ENCODE measurements at regions not wholly inside any gene's neighbourhood (a gene's known extent, or its start where the extent isn't known, plus 50 kb on each side); places are given as distances from the start of the nearest gene placed in this dataset.

GRCh38 chr3:192068464-192069254 lies 607.7 kb downstream of the PYDC2 start:
- no peaks in the 10 kb centered on the region for H3K27me3 ChIP-seq
- no peak for TF ChIP-seq CTCF (IDR thresholded peaks at IDR 0.05; ENCODE audit: low read depth, low read length)

GRCh38 chr3:192077795-192078497 lies 617.0 kb downstream of the PYDC2 start:
- Histone ChIP-seq H3K36me3 (no peaks in the 10 kb centered on the region), H3K4me3 (no peak overlapping the region), H3K27me3 (no peaks in the 10 kb centered on the region), H3K27ac (peak overlapping the region; percentile 34), H3K9me3 (ENCODE audit: low read depth) (no peaks in the 10 kb centered on the region), H3K4me1 (ENCODE audit: low read depth) (peaks cover 40% of the 10 kb centered on the region)
- DNase-seq (ENCODE audit: low read depth in 1 of 2, low spot score in 1 of 2), result peak in 1 of 2 donors; percentile 34
- TF ChIP-seq CTCF (IDR thresholded peaks at IDR 0.05; ENCODE audit: low read depth, low read length), result no peak

More at GRCh38 chr3:192068464-192069254, 607.7 kb downstream of the PYDC2 start:
- Histone ChIP-seq H3K4me1 (ENCODE audit: low read depth) (no peaks in the 10 kb centered on the region), H3K27ac (no peak overlapping the region), H3K4me3 (no peak overlapping the region), H3K9me3 (ENCODE audit: low read depth) (no peaks in the 10 kb centered on the region), H3K36me3 (no peaks in the 10 kb centered on the region)
- DNase-seq (ENCODE audit: low read depth in 1 of 2, low spot score in 1 of 2), result no peak

GRCh38 chr3:192079098-192079497 lies 618.1 kb downstream of the PYDC2 start:
- Histone ChIP-seq H3K4me1 (ENCODE audit: low read depth) (peaks cover 40% of the 10 kb centered on the region), H3K9me3 (ENCODE audit: low read depth) (no peaks in the 10 kb centered on the region), H3K27me3 (no peaks in the 10 kb centered on the region), H3K36me3 (no peaks in the 10 kb centered on the region), H3K4me3 (no peak overlapping the region), H3K27ac (no peak overlapping the region)
- no peak for TF ChIP-seq CTCF (IDR thresholded peaks at IDR 0.05; ENCODE audit: low read depth, low read length)
- DNase-seq (ENCODE audit: low read depth in 1 of 2, low spot score in 1 of 2), result no peak

- Histone ChIP-seq H3K36me3 (no peaks in the 10 kb centered on the region), H3K27ac (no peak overlapping the region), H3K4me3 (no peak overlapping the region), H3K4me1 (ENCODE audit: low read depth) (peaks cover 40% of the 10 kb centered on the region), H3K9me3 (ENCODE audit: low read depth) (no peaks in the 10 kb centered on the region), H3K27me3 (no peaks in the 10 kb centered on the region)
- DNase-seq (ENCODE audit: low read depth in 1 of 2, low spot score in 1 of 2), result no peak
- TF ChIP-seq CTCF (IDR thresholded peaks at IDR 0.05; ENCODE audit: low read depth, low read length), result no peak
Observed at GRCh38 chr3:192080336-192080735, 619.4 kb downstream of the PYDC2 start.

GRCh38 chr3:192082730-192083660 lies 622.0 kb downstream of the PYDC2 start:
- no peaks in the 10 kb centered on the region for H3K9me3 ChIP-seq (ENCODE audit: low read depth)
- H3K36me3 ChIP-seq, result no peaks in the 10 kb centered on the region
- TF ChIP-seq CTCF (IDR thresholded peaks at IDR 0.05; ENCODE audit: low read depth, low read length), result no peak
- no peaks in the 10 kb centered on the region for H3K27me3 ChIP-seq
- no peak overlapping the region for H3K4me3 ChIP-seq
- H3K4me1 ChIP-seq (ENCODE audit: low read depth), result peaks cover 36% of the 10 kb centered on the region
- H3K27ac ChIP-seq, result no peak overlapping the region
- DNase-seq (ENCODE audit: low read depth in 1 of 2, low spot score in 1 of 2), result no peak
